KG1 (cell line): ENCODE measurements at regions not wholly inside any gene's neighbourhood (a gene's known extent, or its start where the extent isn't known, plus 50 kb on each side); places are given as distances from the start of the nearest gene placed in this dataset.
"Not testable (repeated sequence)": the region's sequence is repeated elsewhere in the genome, so short reads cannot be mapped to it uniquely, and the experiment has no call there.

Experiments
- DNase-seq: peaks from one replicate; lab custom pipeline; 2025; lab: John Stamatoyannopoulos, UW

DNA sequence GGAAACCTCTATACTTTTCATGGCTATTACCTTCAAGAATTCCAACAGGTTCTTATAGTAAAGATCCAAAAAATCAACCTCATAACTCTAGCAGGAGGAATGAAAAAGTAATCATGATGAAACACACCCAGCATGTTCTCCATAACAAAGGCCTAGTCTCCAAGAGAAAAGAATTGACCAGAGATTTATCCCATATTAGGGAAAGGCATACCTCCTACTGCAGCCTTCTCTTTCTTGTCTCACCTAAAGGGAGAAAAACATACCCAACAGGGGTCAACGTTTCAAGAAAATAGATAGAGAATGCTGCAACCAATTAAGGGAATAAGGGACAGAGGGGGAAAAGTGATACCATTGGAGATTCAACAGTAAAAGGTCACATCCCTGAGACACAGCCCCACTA lies 262.5 kb downstream of the FRK start:
- DNase-seq, result no peak

DNA sequence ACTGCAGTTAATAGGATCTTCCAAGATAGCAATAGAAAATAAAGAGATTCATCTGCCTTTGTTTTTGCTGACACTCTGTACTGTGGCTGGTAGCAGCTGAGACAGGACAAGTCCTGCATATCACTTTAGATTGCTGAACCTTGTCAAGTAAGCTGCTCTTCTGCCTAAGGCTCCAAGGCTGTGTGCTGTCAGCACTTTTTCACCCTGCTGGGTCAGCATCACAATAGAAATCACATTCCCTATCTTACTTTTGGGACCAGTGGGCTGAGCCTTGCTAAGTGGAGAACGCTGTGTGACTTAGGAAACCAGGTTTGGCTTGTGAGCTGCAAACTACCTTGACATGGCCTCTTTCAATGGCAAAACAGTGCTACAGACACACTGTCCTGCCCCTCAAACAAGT lies 263.9 kb downstream of the FRK start:
- DNase-seq, result no peak

DNA sequence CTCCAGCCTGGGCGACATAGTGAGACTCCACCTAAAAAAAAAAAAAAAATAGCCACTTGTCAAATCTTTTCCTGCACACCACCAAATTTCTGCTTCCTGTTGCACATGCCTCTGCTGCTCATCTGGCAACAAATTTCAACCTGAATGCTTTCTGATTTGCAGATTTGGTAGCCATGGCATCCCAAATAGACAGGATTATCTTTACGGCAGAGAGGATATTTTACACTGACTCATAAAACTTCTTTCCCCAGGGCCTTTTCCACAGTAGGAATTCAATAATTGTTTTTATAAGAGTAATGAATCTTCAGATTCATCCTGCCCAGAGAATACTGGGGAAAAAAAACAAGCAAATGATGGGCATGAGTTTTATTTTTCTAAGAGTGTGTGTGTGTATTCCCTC lies 264.6 kb downstream of the FRK start:
- no peak for DNase-seq

DNA sequence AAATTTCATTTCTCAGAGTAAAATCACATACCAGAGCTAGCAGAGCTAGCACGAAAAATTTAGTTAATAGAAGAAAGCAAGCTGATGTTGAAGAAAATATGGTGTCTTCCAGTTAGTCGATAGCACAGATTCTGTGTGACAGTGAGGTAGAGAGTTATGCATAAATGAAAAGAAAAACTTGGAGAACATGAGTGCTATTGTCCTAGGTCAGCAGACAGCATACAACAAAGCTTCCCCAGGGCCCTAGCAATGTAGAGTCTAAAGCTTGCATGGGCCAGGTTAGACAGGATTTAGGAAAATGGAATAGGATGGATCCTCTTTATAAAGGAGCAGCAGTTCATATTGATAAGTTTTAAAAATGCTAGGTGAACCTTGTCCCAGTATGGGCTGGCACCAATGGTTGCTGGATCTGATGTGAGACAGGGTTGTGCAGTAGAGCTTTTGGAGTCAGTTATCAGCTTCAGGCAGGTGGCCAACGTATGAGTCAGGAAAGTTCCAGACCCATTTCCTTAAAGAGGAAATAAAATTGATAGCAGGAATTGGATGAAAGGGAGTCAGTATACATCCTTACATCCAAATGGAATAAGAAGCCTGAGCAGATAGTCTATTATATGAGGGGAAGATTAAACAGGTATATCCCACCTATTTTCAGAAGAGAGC lies 277.2 kb downstream of the FRK start:
- DNase-seq, result no peak

DNA sequence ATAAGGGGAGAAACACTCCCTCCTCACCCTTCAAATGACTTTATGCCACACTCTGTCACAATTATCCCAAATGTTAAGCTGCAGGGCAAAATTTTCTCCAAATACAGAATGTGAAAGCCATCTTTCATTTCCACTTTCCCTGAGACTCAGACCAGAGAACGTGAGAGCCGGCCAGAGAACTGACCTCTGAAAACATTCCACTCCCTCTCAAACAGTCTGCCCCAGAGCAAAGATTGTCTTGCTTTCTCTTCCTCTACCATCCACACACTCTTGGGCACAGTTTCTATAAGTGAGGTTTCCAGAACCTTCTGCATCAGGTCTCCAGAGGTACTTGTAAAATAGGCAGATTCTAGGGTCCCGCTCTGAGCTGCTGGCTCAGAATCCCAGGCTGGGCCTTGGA lies 278.1 kb downstream of the FRK start:
- DNase-seq, result no peak

DNA sequence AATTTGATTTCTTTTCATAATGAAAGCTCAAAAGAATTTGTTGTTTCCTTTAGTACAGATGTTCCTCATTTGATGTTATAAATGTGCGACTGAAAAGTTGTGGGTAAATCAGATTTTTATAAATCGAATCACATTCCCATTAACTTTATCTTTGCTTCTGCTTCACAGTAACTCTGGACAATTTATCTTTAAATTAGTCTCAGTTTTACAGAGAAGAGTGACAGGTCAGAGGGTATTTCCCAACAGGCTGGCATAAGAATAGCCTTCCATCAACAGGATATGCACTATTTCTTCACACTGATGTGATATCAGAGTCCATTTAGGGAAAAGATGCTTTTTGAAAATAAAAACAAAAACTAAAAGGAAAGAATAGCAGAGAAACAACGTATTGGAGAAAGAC lies 286.9 kb downstream of the FRK start:
- no peak for DNase-seq

DNA sequence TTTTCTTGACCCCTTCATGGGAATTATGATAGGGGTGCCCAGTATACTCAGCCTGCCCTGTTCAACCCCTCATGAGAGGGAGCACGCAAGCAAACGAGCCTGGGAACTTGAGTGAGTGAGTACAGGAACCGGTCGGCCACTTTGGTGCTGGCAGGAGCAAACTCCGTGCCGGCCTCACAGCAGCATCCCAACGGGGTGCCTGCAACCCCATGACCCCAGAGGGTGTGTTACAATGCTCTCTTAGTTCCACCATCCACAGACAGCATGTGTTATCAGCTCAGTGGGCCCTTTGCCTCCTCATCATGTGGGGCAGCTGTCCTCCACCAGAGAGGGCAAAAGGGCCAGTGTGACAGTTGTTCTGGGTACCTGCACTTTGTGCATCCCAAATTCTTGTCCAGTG lies 289.8 kb downstream of the FRK start:
- no peak for DNase-seq

DNA sequence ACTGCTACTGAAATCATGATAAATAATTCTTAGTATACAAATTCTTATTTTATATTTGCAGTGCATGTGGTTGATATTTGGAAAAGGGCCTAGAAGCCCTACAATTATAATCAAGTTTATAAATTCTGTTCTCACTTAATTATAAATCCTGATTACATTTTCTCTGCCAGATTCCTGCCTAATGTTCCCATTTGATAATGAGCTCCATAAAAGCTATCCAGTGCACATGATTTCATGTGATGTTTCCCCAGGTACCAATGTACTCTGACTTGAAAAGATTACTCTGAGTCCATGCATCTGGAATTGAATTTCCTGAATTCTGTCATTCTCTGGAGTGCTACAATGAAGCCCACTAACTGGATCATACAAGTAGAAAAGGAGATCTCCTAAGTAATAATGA lies 292.2 kb downstream of the FRK start:
- DNase-seq, result no peak

DNA sequence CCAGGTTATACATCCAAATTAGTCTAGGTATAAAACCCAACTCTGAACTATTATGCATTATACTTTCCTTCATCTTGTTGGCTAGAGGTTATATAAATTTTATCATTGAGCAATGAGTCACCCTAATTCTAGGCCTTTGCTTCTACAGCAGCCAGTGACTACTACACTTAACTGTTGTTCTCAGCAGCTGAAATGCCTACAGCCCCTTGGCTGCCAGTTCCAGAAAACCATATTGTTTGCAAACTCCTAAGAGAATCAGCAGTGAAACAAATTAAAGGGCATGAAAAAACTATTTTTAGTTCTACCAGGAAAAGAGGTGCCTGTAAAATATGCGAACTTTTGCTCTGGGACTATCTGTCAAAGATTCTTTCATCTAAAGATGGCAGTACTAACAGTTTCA lies 292.8 kb downstream of the FRK start:
- no peak for DNase-seq

DNA sequence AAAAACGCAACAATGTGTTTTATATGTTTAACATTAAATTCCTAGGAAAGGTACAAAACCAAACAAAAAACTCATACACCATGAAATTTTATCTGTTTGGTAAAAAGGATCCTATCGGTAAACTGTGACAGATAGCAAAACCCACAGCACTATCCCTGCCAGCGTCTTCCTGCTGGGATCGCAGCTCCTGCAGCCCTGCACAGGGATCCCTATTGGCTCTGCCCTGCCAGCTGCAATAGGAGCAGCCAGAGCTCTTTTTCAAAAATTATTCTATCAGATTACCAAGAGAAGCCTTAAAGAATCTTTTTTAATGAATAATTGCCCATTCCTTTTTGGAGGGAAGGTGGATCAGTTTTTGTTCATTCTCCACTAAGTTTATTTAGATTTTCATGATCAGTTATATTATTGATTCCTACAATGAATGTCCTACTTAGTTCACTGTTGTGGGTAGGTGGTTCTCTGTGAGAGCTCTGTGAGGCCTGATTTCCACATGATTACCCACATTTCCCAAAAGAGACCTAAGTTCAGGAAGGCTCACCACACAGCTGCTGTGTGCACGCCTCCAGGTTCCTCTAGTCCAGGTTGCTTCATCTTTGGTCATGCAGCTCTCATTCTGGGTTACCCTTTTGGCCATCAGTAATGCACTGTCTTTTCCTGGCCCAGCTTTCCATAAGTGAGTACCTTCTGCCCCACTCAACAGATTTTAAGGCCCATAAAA lies 293.8 kb downstream of the FRK start:
- no peak for DNase-seq

DNA sequence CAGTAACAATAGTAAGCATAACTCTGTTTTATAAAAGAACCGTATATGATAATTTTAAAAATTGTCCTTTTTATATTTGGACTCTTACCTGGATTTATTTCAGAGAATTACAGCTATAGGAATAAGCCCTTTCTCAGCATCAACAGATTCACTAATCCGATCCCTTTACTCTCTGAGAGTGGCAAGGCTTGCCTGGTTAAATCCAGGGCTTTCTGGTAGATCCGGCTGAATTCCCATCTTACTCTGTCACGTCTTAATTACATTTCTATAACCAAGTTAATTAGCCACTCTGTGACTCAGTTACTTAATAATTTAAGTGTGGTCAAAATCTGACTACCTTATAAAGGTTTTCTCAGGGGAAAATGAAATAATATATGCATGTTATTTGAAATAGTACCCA lies 294.7 kb downstream of the FRK start:
- no peak for DNase-seq

DNA sequence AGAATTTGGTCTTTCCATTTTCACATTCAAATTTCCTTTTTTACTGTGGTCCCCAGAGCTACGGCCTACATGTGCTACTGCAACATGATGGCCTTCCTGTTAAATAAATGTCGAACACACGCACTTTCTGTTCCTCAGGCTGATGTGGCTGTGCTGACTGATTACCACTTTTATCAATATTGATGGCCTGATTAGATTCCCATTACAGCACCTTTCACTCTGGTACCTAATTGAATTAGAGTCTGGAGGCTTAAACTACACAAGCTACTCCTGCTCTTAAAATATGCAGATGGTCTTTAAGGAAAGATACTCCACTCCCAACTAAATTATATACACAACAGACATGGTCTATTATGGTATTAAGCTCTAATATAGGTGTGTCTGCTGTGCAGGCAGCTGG lies 301.6 kb downstream of the FRK start:
- DNase-seq, result no peak

DNA sequence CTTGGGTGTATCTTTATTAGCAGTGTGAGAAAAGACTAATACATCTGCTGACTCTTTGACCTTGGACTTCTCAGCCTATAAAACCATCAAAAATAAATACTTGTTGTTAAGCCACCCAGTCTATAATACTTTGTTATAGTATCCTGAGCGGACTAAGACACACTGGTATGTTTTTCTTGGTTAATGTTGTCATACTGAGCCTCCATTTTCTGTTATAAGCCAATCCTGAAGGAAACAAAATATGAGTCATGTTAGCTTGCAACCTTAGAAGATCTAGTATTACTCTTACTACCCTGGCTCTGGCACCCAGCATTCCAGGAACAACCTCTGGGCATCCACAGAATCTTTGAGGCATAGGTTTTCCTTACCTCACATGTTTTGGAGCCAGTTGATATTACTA lies 307.2 kb downstream of the FRK start:
- DNase-seq, result no peak

DNA sequence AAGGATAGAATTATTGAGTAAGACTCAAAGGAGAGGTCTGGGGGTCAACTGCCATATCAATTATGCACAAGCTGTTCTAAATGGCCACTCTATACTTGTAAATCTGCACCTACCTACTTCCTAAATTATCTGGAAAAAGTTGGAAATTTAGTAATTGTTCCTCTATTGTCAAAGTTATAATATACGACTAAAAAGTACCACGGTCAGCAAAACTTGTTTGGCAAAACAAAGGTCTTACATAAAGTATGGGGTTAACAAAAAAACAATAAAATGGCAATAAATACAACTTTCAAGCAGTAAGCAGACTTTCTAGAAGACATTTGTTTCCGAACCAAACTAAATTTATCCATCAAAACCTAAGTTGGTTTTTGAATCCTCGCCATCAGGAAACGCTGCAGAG lies 309.7 kb downstream of the FRK start:
- no peak for DNase-seq

DNA sequence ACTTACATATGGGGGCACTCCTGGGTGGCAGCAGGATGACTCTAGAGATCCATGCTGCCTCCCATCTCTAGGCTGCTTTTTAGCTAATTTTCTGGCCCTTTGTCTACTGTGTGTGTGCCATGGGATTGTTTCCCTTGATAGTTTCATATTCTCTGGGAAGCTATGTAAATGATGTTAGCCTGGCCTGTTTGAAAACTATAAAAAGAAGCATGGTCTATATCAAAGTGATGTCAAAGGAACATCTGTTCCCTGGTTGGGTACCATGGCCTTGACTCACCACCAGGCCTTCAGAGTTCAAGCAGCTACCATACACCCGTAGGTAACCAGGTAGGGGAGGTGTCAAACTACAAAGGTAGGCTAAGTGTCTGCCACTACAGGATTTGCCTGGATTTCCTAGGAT lies 310.4 kb downstream of the FRK start:
- no peak for DNase-seq

DNA sequence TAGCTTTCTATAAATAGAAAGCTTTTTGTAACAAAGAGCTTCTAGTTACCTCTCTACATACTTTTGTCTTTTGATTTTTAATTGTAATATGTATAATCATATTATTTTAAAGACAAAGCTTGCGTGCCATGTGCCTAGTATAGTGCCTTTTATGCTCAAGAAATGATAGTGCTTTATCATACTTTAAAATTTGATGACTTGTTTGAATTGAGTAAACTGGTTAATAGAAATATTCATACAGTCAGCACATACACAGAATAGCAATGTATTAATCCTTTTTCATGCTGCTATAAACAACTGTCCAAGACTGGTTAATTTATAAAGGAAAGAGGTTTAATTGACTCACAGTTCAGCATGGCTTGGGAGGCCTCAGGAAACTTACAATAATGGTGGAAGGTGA lies 313.0 kb downstream of the FRK start:
- no peak for DNase-seq

DNA sequence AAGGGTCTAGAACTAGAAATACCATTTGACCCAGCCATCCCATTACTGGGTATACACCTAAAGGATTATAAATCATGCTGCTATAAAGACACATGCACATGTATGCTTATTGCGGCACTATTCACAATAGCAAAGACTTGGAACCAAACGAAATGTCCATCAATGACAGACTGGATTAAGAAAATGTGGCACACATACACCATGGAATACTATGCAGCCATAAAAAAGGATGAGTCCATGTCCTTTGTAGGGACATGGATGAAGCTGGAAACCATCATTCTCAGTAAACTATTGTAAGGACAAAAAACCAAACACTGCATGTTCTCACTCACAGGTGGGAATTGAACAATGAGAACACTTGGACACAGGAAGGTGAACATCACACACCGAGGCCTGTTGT lies 314.1 kb downstream of the FRK start:
- not testable (repeated sequence) for DNase-seq

DNA sequence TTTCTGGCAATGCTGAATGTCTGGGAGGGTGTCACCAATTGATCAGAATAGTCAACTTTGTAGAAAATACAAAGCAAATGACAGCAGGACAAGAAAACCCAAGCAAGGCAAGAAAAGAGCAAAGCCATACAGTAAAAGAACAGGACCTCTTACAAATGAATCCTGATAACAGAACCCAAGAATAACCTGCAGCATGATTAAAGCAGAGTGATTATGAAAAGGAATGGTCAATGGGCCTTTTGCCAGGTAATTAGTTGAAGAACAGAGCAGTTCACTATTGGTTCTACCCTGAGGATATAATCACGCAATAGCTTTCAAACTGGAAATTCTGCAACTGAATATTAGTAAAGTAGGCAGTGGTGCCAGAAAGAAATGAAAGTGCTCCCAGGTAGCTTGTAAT lies 319.8 kb downstream of the FRK start:
- no peak for DNase-seq

DNA sequence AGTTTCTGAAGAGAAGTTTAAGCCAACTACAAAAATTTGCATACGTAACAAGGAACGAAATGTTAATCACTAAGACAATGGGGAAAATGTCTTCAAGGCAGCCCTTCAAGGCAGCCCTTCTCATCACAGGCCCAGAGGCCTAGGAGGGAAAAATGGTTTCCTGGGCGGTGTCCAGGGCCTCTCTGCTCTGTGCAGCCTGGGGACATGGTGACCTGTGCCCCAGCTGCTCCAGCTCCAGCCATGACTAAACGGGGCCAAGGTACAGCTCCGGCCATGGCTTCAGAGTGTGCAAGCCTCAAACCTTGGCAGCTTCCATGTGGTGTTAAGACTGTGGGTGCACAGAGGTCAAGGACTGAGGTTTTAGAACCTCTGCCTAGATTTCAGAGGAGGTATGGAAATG lies 325.1 kb downstream of the FRK start:
- no peak for DNase-seq

DNA sequence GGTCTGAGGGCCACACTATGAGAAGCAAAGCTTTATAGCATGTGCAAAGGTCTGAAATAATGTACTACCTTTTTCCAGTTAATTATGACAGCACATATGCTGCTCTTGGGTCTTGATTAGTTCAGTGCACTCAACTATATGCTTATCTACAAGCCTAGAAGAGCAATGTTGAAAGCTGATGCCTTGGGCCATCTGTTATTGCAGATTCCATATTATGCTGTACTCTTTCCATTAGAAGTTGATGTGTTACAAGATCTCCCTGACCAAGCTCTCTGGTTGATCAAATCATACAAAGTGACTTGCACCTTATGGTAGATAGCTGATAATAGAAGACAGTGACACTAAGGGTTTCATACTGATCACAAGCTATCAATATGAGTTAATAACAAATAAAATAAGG lies 327.3 kb downstream of the FRK start:
- no peak for DNase-seq

DNA sequence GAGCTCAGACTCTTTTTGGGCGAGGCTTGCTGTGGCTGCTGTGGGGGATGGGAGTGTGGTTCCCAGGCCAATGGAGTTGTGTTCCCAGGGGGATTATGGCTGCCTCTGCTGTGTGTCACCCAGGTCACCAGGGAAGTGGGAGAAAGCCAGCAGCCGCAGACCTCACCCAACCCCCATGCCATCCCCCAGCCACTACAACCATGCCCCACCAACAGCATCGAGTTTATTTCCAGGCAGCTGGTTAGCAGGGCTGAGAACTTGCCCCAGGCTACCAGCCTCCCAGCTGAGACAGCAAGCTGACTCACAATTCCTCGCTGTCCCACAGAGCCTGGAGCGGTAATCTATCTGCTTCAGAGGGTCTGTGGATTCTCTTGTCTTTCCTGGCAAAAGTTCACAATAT lies 331.7 kb downstream of the FRK start:
- no peak for DNase-seq

DNA sequence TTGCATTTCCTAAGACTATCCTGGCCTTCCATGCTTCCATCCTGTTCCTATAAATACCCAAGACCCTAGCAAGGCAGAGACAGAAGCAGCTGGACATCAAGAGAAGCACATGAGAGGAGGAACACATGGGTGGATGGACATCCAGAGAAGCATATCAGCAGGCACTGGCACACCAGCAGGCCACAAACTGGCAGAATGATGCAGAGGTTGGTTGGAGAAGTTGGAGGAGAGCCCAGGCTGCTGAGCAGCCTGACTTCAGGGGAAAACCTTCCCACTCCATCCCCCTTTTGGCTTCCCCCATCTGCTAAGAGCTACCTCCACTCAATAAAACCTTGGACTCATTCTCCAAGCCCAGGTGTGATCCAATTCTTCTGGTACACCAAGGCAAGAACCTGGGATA lies 332.5 kb downstream of the FRK start:
- no peak for DNase-seq

DNA sequence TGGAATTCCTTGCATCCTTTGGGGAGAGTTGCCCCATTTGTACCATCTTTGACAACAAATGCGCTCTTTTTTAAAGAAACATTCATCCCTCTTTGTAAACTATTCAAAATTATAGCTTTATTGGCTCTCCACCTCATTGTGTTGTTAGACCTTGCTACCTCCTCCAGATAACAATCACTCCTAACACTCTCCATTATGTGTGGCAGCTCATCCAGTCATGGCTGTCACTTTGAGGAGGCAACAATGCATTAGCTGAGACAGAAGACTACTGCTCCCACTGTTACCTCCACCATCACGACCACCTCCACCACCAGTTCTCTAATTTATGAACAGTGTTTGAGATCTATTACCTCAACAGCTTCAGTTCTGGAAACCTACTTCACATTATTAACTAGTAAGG lies 339.1 kb downstream of the FRK start:
- no peak for DNase-seq

DNA sequence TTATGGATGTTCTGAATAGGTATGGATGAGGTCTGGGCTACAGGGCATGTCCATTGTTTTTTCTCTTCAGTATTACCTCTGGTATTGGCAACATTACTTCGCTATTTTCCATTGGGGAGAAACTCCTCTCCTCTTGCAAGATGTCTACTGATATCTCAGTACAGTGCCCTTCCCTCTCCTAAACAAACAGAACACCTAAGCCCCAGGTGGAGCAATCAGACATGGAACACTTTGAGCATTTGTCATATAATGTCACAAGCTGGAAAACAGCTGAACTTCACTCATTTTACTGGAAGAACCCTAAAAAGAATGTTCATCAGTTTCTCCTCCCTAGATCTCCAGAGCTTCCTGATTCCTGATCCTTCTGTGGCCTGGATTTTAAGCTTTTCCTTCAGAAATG lies 339.8 kb downstream of the FRK start:
- no peak for DNase-seq
